ENCODE measurements at regions not wholly inside any gene's neighbourhood (a gene's known extent, or its start where the extent isn't known, plus 50 kb on each side); places are given as distances from the start of the nearest gene placed in this dataset.
"Not testable (repeated sequence)": the region's sequence is repeated elsewhere in the genome, so short reads cannot be mapped to it uniquely, and the experiment has no call there.

- intact Hi-C loops (cut with DNase I): no loop called here
- DNase-seq (ENCODE audit: extremely low spot score in 2 of 2): no peak
- no peak overlapping the region for H3K4me3 ChIP-seq
- no peaks in the 10 kb centered on the region for H3K27me3 ChIP-seq
- H3K36me3 ChIP-seq: no peaks in the 10 kb centered on the region
- no peaks in the 10 kb centered on the region for H3K4me1 ChIP-seq
- H3K27ac ChIP-seq: no peak overlapping the region
- no peak for TF ChIP-seq POLR2AphosphoS5 (IDR thresholded peaks at IDR 0.05; ENCODE audit: insufficient read depth in 1 of 2, low read depth in 1 of 2)
- no peak for TF ChIP-seq POLR2A (IDR thresholded peaks at IDR 0.05)
- no peaks in the 10 kb centered on the region for H3K9me3 ChIP-seq
Observed at GRCh38 chr21:14817311-14817710, 247.5 kb downstream of the NRIP1 start.

- TF ChIP-seq CTCF (IDR thresholded peaks at IDR 0.05) (no peak), POLR2A (IDR thresholded peaks at IDR 0.05) (no peak), POLR2AphosphoS5 (IDR thresholded peaks at IDR 0.05; ENCODE audit: insufficient read depth in 1 of 2, low read depth in 1 of 2) (no peak)
Observed at GRCh38 chr21:14814991-14815390, 249.8 kb downstream of the NRIP1 start.

GRCh38 chr21:14814282-14814681 is 250.5 kb downstream of the NRIP1 start:
- Histone ChIP-seq H3K9me3 (no peaks in the 10 kb centered on the region), H3K4me1 (no peaks in the 10 kb centered on the region), H3K4me3 (no peak overlapping the region), H3K36me3 (no peaks in the 10 kb centered on the region), H3K27me3 (no peaks in the 10 kb centered on the region), H3K27ac (no peak overlapping the region)
- TF ChIP-seq POLR2A (IDR thresholded peaks at IDR 0.05) (no peak), CTCF (IDR thresholded peaks at IDR 0.05) (no peak), POLR2AphosphoS5 (IDR thresholded peaks at IDR 0.05; ENCODE audit: insufficient read depth in 1 of 2, low read depth in 1 of 2) (no peak)
- intact Hi-C loops (cut with DNase I): no loop called here
- no peak for DNase-seq (ENCODE audit: extremely low spot score in 2 of 2)

More at GRCh38 chr21:14814991-14815390, 249.8 kb downstream of the NRIP1 start:
- H3K27me3 ChIP-seq: no peaks in the 10 kb centered on the region
- no peaks in the 10 kb centered on the region for H3K36me3 ChIP-seq
- H3K4me1 ChIP-seq: no peaks in the 10 kb centered on the region
- no peaks in the 10 kb centered on the region for H3K9me3 ChIP-seq
- intact Hi-C loops (cut with DNase I): no loop called here
- no peak overlapping the region for H3K4me3 ChIP-seq
- DNase-seq (ENCODE audit: extremely low spot score in 2 of 2): no peak
- no peak overlapping the region for H3K27ac ChIP-seq

GRCh38 chr21:14804170-14804569 is 258.1 kb upstream of the SAMSN1 start:
- not testable (repeated sequence) for DNase-seq (ENCODE audit: extremely low spot score in 2 of 2); H3K4me1 ChIP-seq; H3K27ac ChIP-seq; H3K9me3 ChIP-seq; H3K36me3 ChIP-seq; H3K27me3 ChIP-seq; H3K4me3 ChIP-seq
- intact Hi-C loops (cut with DNase I): loop anchor here (5.0 kb wide), 1 partner anchor 183 kb away; no protein-coding TSS in a partner anchor

GRCh38 chr21:14797543-14797942 is 251.4 kb upstream of the SAMSN1 start:
- H3K4me1 ChIP-seq: no peaks in the 10 kb centered on the region
- intact Hi-C loops (cut with DNase I): no loop called here
- no peaks in the 10 kb centered on the region for H3K36me3 ChIP-seq
- H3K27ac ChIP-seq: no peak overlapping the region
- no peaks in the 10 kb centered on the region for H3K27me3 ChIP-seq
- no peak overlapping the region for H3K4me3 ChIP-seq
- H3K9me3 ChIP-seq: no peaks in the 10 kb centered on the region
- DNase-seq (ENCODE audit: extremely low spot score in 2 of 2): no peak
- no peak for TF ChIP-seq POLR2A (IDR thresholded peaks at IDR 0.05)
- no peak for TF ChIP-seq POLR2AphosphoS5 (IDR thresholded peaks at IDR 0.05; ENCODE audit: insufficient read depth in 1 of 2, low read depth in 1 of 2)
- TF ChIP-seq CTCF (IDR thresholded peaks at IDR 0.05): no peak

- TF ChIP-seq POLR2AphosphoS5 (IDR thresholded peaks at IDR 0.05; ENCODE audit: insufficient read depth in 1 of 2, low read depth in 1 of 2): no peak
- no peak for TF ChIP-seq CTCF (IDR thresholded peaks at IDR 0.05)
- no peak for TF ChIP-seq POLR2A (IDR thresholded peaks at IDR 0.05)
- H3K4me1 ChIP-seq: no peaks in the 10 kb centered on the region
Observed at GRCh38 chr21:14787312-14787711, 241.2 kb upstream of the SAMSN1 start.

More at GRCh38 chr21:14787312-14787711, 241.2 kb upstream of the SAMSN1 start:
- no peaks in the 10 kb centered on the region for H3K36me3 ChIP-seq
- H3K27me3 ChIP-seq: no peaks in the 10 kb centered on the region
- intact Hi-C loops (cut with DNase I): no loop called here
- no peak overlapping the region for H3K4me3 ChIP-seq
- no peak overlapping the region for H3K27ac ChIP-seq
- H3K9me3 ChIP-seq: no peaks in the 10 kb centered on the region
- no peak for DNase-seq (ENCODE audit: extremely low spot score in 2 of 2)
